A549 (cell line): ENCODE measurements at regions not wholly inside any gene's neighbourhood (a gene's known extent, or its start where the extent isn't known, plus 50 kb on each side); places are given as distances from the start of the nearest gene placed in this dataset.

Source experiments
- CTCF ChIP-seq: fragments of >200 bp; sonication (Bioruptor Twin); formaldehyde crosslinking; IDR thresholded peaks from 3 replicates; pipeline ENCODE4 v1.5.1; 2016
- EP300 ChIP-seq, 2 experiments: fragments of >200 bp; sonication (Bioruptor Twin); formaldehyde crosslinking; IDR thresholded peaks; 2 replicates in 1 of 2; 3 replicates in 1 of 2; pipeline ENCODE4 v1.6.1; 2016 to 2017

GRCh38 chr15:96124436-96124835, 206.1 kb upstream of the NR2F2 start:
- no peak for TF ChIP-seq CTCF
- no peak for TF ChIP-seq EP300 (IDR thresholded peaks at IDR 0.05)
